Pancreas (tissue), 10 donors: ENCODE measurements at regions not wholly inside any gene's neighbourhood (a gene's known extent, or its start where the extent isn't known, plus 50 kb on each side); places are given as distances from the start of the nearest gene placed in this dataset.

ENCODE experiments used
- ATAC-seq, 4 donors: fragments of 200-7000 bp; cut with Tn5 transposase; one replicate each; pipeline versions ENCODE4 v1.8.0 to v1.9.1; 2020; ENCODE audit warnings: mild to moderate bottlenecking in 4 of 4, moderate library complexity in 4 of 4
- DNase-seq, 6 donors: peaks; one replicate each; pipeline ENCODE4 v3.0.0-alpha.2; 2020
- FAIRE-seq: peaks from 2 replicates; lab custom pipeline; 2012; peaks lifted over from hg19 to GRCh38; lab: Jason Lieb, UNC
- H3K27ac ChIP-seq, 4 donors: fragments of 200-600 bp; sonication (generic); 1 replicate in 3 of 4; 2 replicates in 1 of 4; pipeline versions ENCODE4 v1.5.0 to v1.8.0; 2020
- H3K27me3 ChIP-seq, 4 donors: fragments of 200-600 bp; one replicate each; pipeline ENCODE4 v1.8.0; 2021
- H3K36me3 ChIP-seq, 3 donors: fragments of 200-600 bp; sonication (generic) in 1 of 3; one replicate each; pipeline versions ENCODE4 v1.5.0 to v1.8.0; 2020 to 2021
- H3K4me1 ChIP-seq, 3 donors: fragments of 200-600 bp; one replicate each; pipeline ENCODE4 v1.8.0; 2021
- H3K4me3 ChIP-seq, 4 donors: fragments of 200-600 bp; sonication (generic) in 2 of 4; one replicate each; pipeline versions ENCODE4 v1.5.0 to v1.8.0; 2020 to 2021
- H3K9me3 ChIP-seq, 4 donors: fragments of 200-600 bp; one replicate each; pipeline ENCODE4 v1.8.0; 2021
- CTCF ChIP-seq, 4 donors: fragments of 200-600 bp; sonication (generic) in 3 of 4; IDR thresholded peaks; one replicate each; pipeline versions ENCODE4 v1.5.0 to v1.8.0; 2021; ENCODE audit warnings: antibody characterized with exemption in 4 of 4
- WGBS, 2 donors: extraction: QIAGEN DNeasy Blood & Tissue Kit; methylation state at CpG; one replicate each; pipeline ENCODE4 v1.1.7; 2013; 5-methylcytosine and 5-hydroxymethylcytosine counted together
- intact Hi-C, 3 donors: fragments of 100-400 bp; cut with DNase I; formaldehyde crosslinking; loops; one replicate each; pipeline versions ENCODE4 v1.11.1 to v1.14.2; 2022
- donor health status: healthy with polysubstance abuse.
- donor health status: DM: no; HTN: no; CAD: no; lungs with moderate emphysema.
- donor health status: DM: no; HTN: no; CAD: no.
- donor health status: control.
- donor health status: control.
- donor health status: Bipolar disorder and iron deficiency.
- donor health status: DM: yes; HTN: yes; CAD: no.
- donor health status: DM: no; HTN: no; CAD: no.
- donor health status: DM: no; HTN: no; CAD: no.
- donor health status: DM: yes; HTN: yes; CAD: no.

GRCh38 chr9:82363198-82363597, 374.6 kb downstream of the SPATA31D1 start:
- WGBS, 2 donors = 46 to 47% methylated on average over 5 of the region's 5 CpGs
- H3K9me3 ChIP-seq = no peaks in the 10 kb centered on the region
- no peak overlapping the region for H3K27ac ChIP-seq
- H3K27me3 ChIP-seq = no peaks in the 10 kb centered on the region
- ATAC-seq = no peak
- no peak for TF ChIP-seq CTCF (IDR thresholded peaks at IDR 0.05)
- no peaks in the 10 kb centered on the region for H3K4me1 ChIP-seq
- FAIRE-seq = no peak
- H3K4me3 ChIP-seq = no peak overlapping the region
- intact Hi-C loops = no loop called here
- DNase-seq = no peak
- no peaks in the 10 kb centered on the region for H3K36me3 ChIP-seq

DNA sequence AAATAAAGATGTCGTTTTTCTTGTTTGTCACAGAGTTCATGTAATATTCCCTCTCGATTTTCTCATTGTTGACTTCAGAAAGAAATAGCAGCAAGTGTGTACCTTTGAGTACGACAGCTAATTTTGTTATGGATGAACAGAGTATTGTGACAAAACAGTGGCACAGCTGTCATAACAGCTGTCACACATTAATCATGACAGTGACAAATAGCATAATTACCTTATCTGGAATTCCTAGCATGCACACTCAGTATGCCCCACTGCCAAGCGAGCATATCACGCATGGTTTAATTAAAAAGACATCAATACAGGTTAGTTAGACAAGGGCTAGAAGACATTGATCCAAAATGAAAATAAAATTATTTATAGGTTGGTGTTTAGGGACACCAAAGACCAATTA, 375.1 kb downstream of the SPATA31D1 start:
- intact Hi-C loops = no loop called here
- FAIRE-seq (no peak), ATAC-seq (no peak), DNase-seq (no peak)
- Histone ChIP-seq H3K27me3 (no peaks in the 10 kb centered on the region), H3K9me3 (no peaks in the 10 kb centered on the region), H3K4me1 (no peaks in the 10 kb centered on the region), H3K27ac (no peak overlapping the region), H3K4me3 (no peak overlapping the region), H3K36me3 (no peaks in the 10 kb centered on the region)
- no peak for TF ChIP-seq CTCF (IDR thresholded peaks at IDR 0.05)
- 26 to 31% methylated on average over 5 of the region's 5 CpGs for WGBS, 2 donors

DNA sequence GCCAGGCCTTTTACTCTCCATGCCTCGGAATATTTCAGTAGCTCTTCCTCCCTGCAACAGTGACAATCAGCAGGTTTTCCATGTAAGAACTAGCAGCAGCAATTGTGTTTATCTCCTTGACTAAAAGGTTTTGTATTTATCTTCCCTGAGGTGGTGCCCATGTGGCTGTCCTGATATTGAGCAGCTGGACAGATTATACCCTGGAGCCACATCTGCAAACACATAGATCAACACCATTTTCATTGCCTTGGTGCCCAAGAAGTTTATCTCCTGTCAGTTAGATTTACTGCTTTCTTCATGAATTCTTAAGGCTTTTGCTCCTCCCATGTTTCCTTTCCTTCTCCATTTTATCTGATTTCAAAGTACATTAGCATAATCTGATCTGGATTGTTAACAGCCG, 378.4 kb downstream of the SPATA31D1 start:
- Histone ChIP-seq H3K9me3 (no peaks in the 10 kb centered on the region), H3K27ac (no peak overlapping the region), H3K36me3 (no peaks in the 10 kb centered on the region), H3K27me3 (no peaks in the 10 kb centered on the region), H3K4me3 (no peak overlapping the region), H3K4me1 (no peaks in the 10 kb centered on the region)
- FAIRE-seq (no peak), DNase-seq (no peak), ATAC-seq (no peak)
- TF ChIP-seq CTCF (IDR thresholded peaks at IDR 0.05) = no peak
- 55 to 63% methylated on average over 2 of the region's 2 CpGs for WGBS, 2 donors
- intact Hi-C loops = no loop called here

- FAIRE-seq (no peak), ATAC-seq (no peak), DNase-seq (no peak)
- 77 to 86% methylated on average over 1 of the region's 1 CpG for WGBS, 2 donors
- intact Hi-C loops = no loop called here
- no peak overlapping the region for H3K27ac ChIP-seq
- no peak overlapping the region for H3K4me3 ChIP-seq
- no peaks in the 10 kb centered on the region for H3K4me1 ChIP-seq
- H3K27me3 ChIP-seq = no peaks in the 10 kb centered on the region
- H3K36me3 ChIP-seq = no peaks in the 10 kb centered on the region
- no peak for TF ChIP-seq CTCF (IDR thresholded peaks at IDR 0.05)
- H3K9me3 ChIP-seq = no peaks in the 10 kb centered on the region
Measured at GRCh38 chr9:82367929-82368328, 379.4 kb downstream of the SPATA31D1 start.

- Histone ChIP-seq H3K27me3 (no peaks in the 10 kb centered on the region), H3K36me3 (no peaks in the 10 kb centered on the region), H3K4me1 (no peaks in the 10 kb centered on the region), H3K4me3 (no peak overlapping the region), H3K9me3 (no peaks in the 10 kb centered on the region), H3K27ac (no peak overlapping the region)
- ATAC-seq = no peak
- WGBS, 2 donors = 54% methylated on average over 2 of the region's 2 CpGs
- no peak for TF ChIP-seq CTCF (IDR thresholded peaks at IDR 0.05)
- DNase-seq = no peak
- FAIRE-seq = no peak
- intact Hi-C loops = no loop called here
Measured at GRCh38 chr9:82369251-82369945, 380.8 kb downstream of the SPATA31D1 start.
